Breast epithelium (tissue), 3 donors: ENCODE measurements at regions not wholly inside any gene's neighbourhood (a gene's known extent, or its start where the extent isn't known, plus 50 kb on each side); places are given as distances from the start of the nearest gene placed in this dataset.

Source experiments
- CTCF ChIP-seq, 3 donors: fragments of 450-650 bp; IDR thresholded peaks; one replicate each; pipeline ENCODE4 v1.5.1; 2016 to 2017; ENCODE audit warnings: antibody characterized with exemption in 3 of 3, mild to moderate bottlenecking in 3 of 3, moderate library complexity in 3 of 3
- POLR2A ChIP-seq: fragments of 450-650 bp; IDR thresholded peaks from one replicate; pipeline ENCODE4 v1.6.1; 2016; ENCODE audit warnings: antibody characterized with exemption, mild to moderate bottlenecking, moderate library complexity
- POLR2AphosphoS5 ChIP-seq, 3 donors: sonication (generic); formaldehyde crosslinking; IDR thresholded peaks; one replicate each; pipeline ENCODE4 v1.6.1; 2017; ENCODE audit warnings: antibody characterized with exemption in 3 of 3

GRCh38 chr11:70863993-70864392 lies 388.4 kb downstream of the SHANK2 start:
- TF ChIP-seq POLR2A (no peak), CTCF (IDR thresholded peaks at IDR 0.05) (no peak), POLR2AphosphoS5 (IDR thresholded peaks at IDR 0.05) (no peak)
